Neuronal stem cell (in vitro differentiated cells): ENCODE measurements at regions not wholly inside any gene's neighbourhood (a gene's known extent, or its start where the extent isn't known, plus 50 kb on each side); places are given as distances from the start of the nearest gene placed in this dataset.

Source experiments
- DNase-seq: peaks from one replicate; pipeline ENCODE4 v3.0.0-alpha.2; 2013; ENCODE audit warnings: low spot score
- H2AFZ ChIP-seq: one replicate; pipeline ENCODE4 v1.6.1; 2013; ENCODE audit warnings: mild to moderate bottlenecking, low read length, inconsistent platforms
- H2AK5ac ChIP-seq: 2 replicates; pipeline ENCODE4 v1.6.1; 2013; ENCODE audit warnings: low read depth, mild to moderate bottlenecking, inconsistent platforms, low read length, moderate library complexity, mixed read lengths
- H2BK120ac ChIP-seq: 2 replicates; pipeline ENCODE4 v1.6.1; 2013; ENCODE audit warnings: low read depth, mild to moderate bottlenecking, inconsistent platforms, low read length, moderate library complexity, mixed read lengths
- H2BK12ac ChIP-seq: one replicate; pipeline ENCODE4 v1.6.1; 2013; ENCODE audit warnings: low read length, inconsistent platforms
- H2BK15ac ChIP-seq: 2 replicates; pipeline ENCODE4 v1.6.1; 2013; ENCODE audit warnings: mild to moderate bottlenecking, low read length, inconsistent platforms, mixed read lengths
- H2BK5ac ChIP-seq: one replicate; pipeline ENCODE4 v1.6.1; 2013; ENCODE audit warnings: inconsistent platforms, mild to moderate bottlenecking, low read length, moderate library complexity
- H3K14ac ChIP-seq: one replicate; pipeline ENCODE4 v1.6.1; 2013; ENCODE audit warnings: low read length, inconsistent platforms
- H3K18ac ChIP-seq: 2 replicates; pipeline ENCODE4 v1.6.1; 2013; ENCODE audit warnings: low read length, inconsistent platforms
- H3K23ac ChIP-seq: 2 replicates; pipeline ENCODE4 v1.6.1; 2013; ENCODE audit warnings: low read depth, mild to moderate bottlenecking, mixed read lengths, low read length, inconsistent platforms; ENCODE audit not compliant: poor library complexity
- H3K27ac ChIP-seq: replicated peaks from 3 replicates; pipeline ENCODE4 v1.5.1; 2013; ENCODE audit warnings: low read length, inconsistent platforms
- H3K27me3 ChIP-seq, 3 experiments: 2 replicates each; pipeline ENCODE4 v1.6.1; 2013; ENCODE audit warnings: low read length in 3 of 3, mild to moderate bottlenecking in 2 of 3, inconsistent platforms in 1 of 3, low read depth in 1 of 3, mixed read lengths in 1 of 3, moderate library complexity in 1 of 3; ENCODE audit not compliant: control insufficient read depth in 3 of 3, insufficient read depth in 3 of 3
- H3K36me3 ChIP-seq, 2 donors: replicated peaks in 1 of 2; 2 replicates each; pipeline ENCODE4 v1.6.1; 2013; ENCODE audit warnings: low read length in 2 of 2; ENCODE audit not compliant: control insufficient read depth in 2 of 2, insufficient read depth in 2 of 2
- H3K4ac ChIP-seq: 2 replicates; pipeline ENCODE4 v1.6.1; 2013; ENCODE audit warnings: inconsistent platforms, mild to moderate bottlenecking, low read length, moderate library complexity
- H3K4me1 ChIP-seq, 2 donors: 1 replicate in 1 of 2; 2 replicates in 1 of 2; pipeline ENCODE4 v1.6.1; 2013; ENCODE audit warnings: low read length in 2 of 2, low read depth in 1 of 2; ENCODE audit not compliant: control insufficient read depth in 2 of 2, insufficient read depth in 1 of 2
- H3K4me2 ChIP-seq: one replicate; pipeline ENCODE4 v1.6.1; 2013; ENCODE audit warnings: mild to moderate bottlenecking, low read length, inconsistent platforms; ENCODE audit not compliant: insufficient read depth, poor library complexity, severe bottlenecking
- H3K4me3 ChIP-seq, 2 donors: 2 replicates each; pipeline ENCODE4 v1.5.1; 2013; ENCODE audit warnings: low read length in 2 of 2, mild to moderate bottlenecking in 2 of 2, inconsistent platforms in 1 of 2, moderate library complexity in 1 of 2
- H3K79me1 ChIP-seq: one replicate; pipeline ENCODE4 v1.6.1; 2013; ENCODE audit warnings: low read depth, mild to moderate bottlenecking, inconsistent platforms, low read length, moderate library complexity
- H3K9ac ChIP-seq: one replicate; pipeline ENCODE4 v1.6.1; 2013; ENCODE audit warnings: mild to moderate bottlenecking, low read depth, low read length, inconsistent platforms; ENCODE audit not compliant: poor library complexity
- H3K9me3 ChIP-seq, 2 donors: replicated peaks in 1 of 2; 2 replicates each; pipeline versions ENCODE3 to v1.6.1; 2013; ENCODE audit warnings: low read length in 2 of 2, mild to moderate bottlenecking in 2 of 2, inconsistent platforms in 1 of 2, low read depth in 1 of 2, mixed read lengths in 1 of 2, moderate library complexity in 1 of 2; ENCODE audit not compliant: control insufficient read depth in 2 of 2, insufficient read depth in 1 of 2
- H4K8ac ChIP-seq: one replicate; pipeline ENCODE4 v1.6.1; 2013; ENCODE audit warnings: low read depth, mild to moderate bottlenecking, inconsistent platforms, low read length, moderate library complexity
- H4K91ac ChIP-seq: one replicate; pipeline ENCODE4 v1.6.1; 2013; ENCODE audit warnings: low read length, low read depth, mild to moderate bottlenecking, inconsistent platforms; ENCODE audit not compliant: poor library complexity
- WGBS, 2 donors: extraction: QIAGEN DNeasy Blood & Tissue Kit; methylation state at CpG; one replicate each; pipeline ENCODE4 v1.1.7; 2013; ENCODE audit warnings: missing lambda C conversion rate in 2 of 2, mixed read lengths in 1 of 2; ENCODE audit not compliant: insufficient read length in 2 of 2, insufficient replicate concordance in 1 of 2; ENCODE audit errors: extremely low coverage in 2 of 2; 5-methylcytosine and 5-hydroxymethylcytosine counted together

- no peak overlapping the region for H3K9ac ChIP-seq
- H3K27ac ChIP-seq: no peak overlapping the region
- H2AFZ ChIP-seq: no peak overlapping the region
Measured at GRCh38 chr13:32949820-32950219, 66.4 kb upstream of the KL start.

GRCh38 chr13:32951580-32951979 is 64.6 kb upstream of the KL start:
- Histone ChIP-seq H3K4me1 (no peaks in the 10 kb centered on the region), H4K8ac (no peak overlapping the region), H2AK5ac (no peak overlapping the region), H3K4me2 (no peak overlapping the region), H2BK15ac (no peak overlapping the region), H2AFZ (no peak overlapping the region), H3K14ac (no peak overlapping the region), H4K91ac (no peak overlapping the region), H3K9me3 (no peaks in the 10 kb centered on the region), H3K18ac (no peak overlapping the region), H3K27ac (no peak overlapping the region), H2BK12ac (no peak overlapping the region), H3K79me1 (no peaks in the 10 kb centered on the region), H3K9ac (no peak overlapping the region), H3K4me3 (no peak overlapping the region), H2BK120ac (no peak overlapping the region), H3K4ac (no peak overlapping the region), H3K27me3 (peaks cover 0 to 6% (median 0%) of the 10 kb centered on the region in 3 experiments), H2BK5ac (no peak overlapping the region), H3K23ac (no peak overlapping the region), H3K36me3 (no peaks in the 10 kb centered on the region)
- DNase-seq: no peak
- WGBS, 2 donors: no CpG with 5 or more reads among the region's 1 CpG

More at GRCh38 chr13:32949820-32950219, 66.4 kb upstream of the KL start:
- H3K4me3 ChIP-seq: no peak overlapping the region
- H3K27me3 ChIP-seq: no peaks in the 10 kb centered on the region
- no peak overlapping the region for H4K8ac ChIP-seq
- H3K14ac ChIP-seq: no peak overlapping the region
- H3K4me2 ChIP-seq: no peak overlapping the region
- H2BK120ac ChIP-seq: no peak overlapping the region
- no peak overlapping the region for H2BK15ac ChIP-seq
- no peak for DNase-seq
- no peak overlapping the region for H2AK5ac ChIP-seq
- H3K79me1 ChIP-seq: no peaks in the 10 kb centered on the region
- WGBS, 2 donors: no CpG with 5 or more reads among the region's 2 CpGs
- H2BK12ac ChIP-seq: no peak overlapping the region
- H4K91ac ChIP-seq: no peak overlapping the region
- H3K36me3 ChIP-seq: no peaks in the 10 kb centered on the region
- H3K9me3 ChIP-seq: no peaks in the 10 kb centered on the region
- no peak overlapping the region for H2BK5ac ChIP-seq
- no peaks in the 10 kb centered on the region for H3K4me1 ChIP-seq
- no peak overlapping the region for H3K18ac ChIP-seq
- no peak overlapping the region for H3K4ac ChIP-seq
- H3K23ac ChIP-seq: no peak overlapping the region

- no peak for DNase-seq
- no CpG with 5 or more reads among the region's 5 CpGs for WGBS, 2 donors
Measured at GRCh38 chr13:32955881-32956594, 60.2 kb upstream of the KL start.

GRCh38 chr13:32956595-32956933 is 59.7 kb upstream of the KL start:
- Histone ChIP-seq H3K9me3 (no peaks in the 10 kb centered on the region), H4K91ac (no peak overlapping the region), H3K18ac (no peak overlapping the region), H2BK12ac (no peak overlapping the region), H4K8ac (no peak overlapping the region), H3K27me3 (peaks cover 0 to 20% (median 2%) of the 10 kb centered on the region in 3 experiments), H2AK5ac (no peak overlapping the region), H3K4me3 (no peak overlapping the region), H2AFZ (no peak overlapping the region), H2BK120ac (no peak overlapping the region), H3K79me1 (no peaks in the 10 kb centered on the region), H3K27ac (no peak overlapping the region), H2BK15ac (no peak overlapping the region), H3K14ac (no peak overlapping the region), H3K9ac (no peak overlapping the region), H3K36me3 (no peaks in the 10 kb centered on the region), H3K4ac (no peak overlapping the region), H3K23ac (no peak overlapping the region), H3K4me2 (no peak overlapping the region), H3K4me1 (no peaks in the 10 kb centered on the region), H2BK5ac (no peak overlapping the region)
- no CpG with 5 or more reads among the region's 1 CpG for WGBS, 2 donors
- DNase-seq: no peak

More at GRCh38 chr13:32955881-32956594, 60.2 kb upstream of the KL start:
- H2AFZ ChIP-seq: no peak overlapping the region
- no peaks in the 10 kb centered on the region for H3K36me3 ChIP-seq
- no peak overlapping the region for H3K4ac ChIP-seq
- H3K4me1 ChIP-seq: no peaks in the 10 kb centered on the region
- no peak overlapping the region for H3K18ac ChIP-seq
- H3K27me3 ChIP-seq: peaks cover 0 to 18% (median 2%) of the 10 kb centered on the region in 3 experiments
- H2AK5ac ChIP-seq: no peak overlapping the region
- no peak overlapping the region for H2BK12ac ChIP-seq
- no peaks in the 10 kb centered on the region for H3K9me3 ChIP-seq
- no peak overlapping the region for H3K14ac ChIP-seq
- H2BK120ac ChIP-seq: no peak overlapping the region
- no peak overlapping the region for H2BK15ac ChIP-seq
- H2BK5ac ChIP-seq: no peak overlapping the region
- H3K4me3 ChIP-seq: no peak overlapping the region
- H3K9ac ChIP-seq: no peak overlapping the region
- no peak overlapping the region for H4K91ac ChIP-seq
- no peak overlapping the region for H4K8ac ChIP-seq
- H3K79me1 ChIP-seq: no peaks in the 10 kb centered on the region
- no peak overlapping the region for H3K4me2 ChIP-seq
- H3K23ac ChIP-seq: no peak overlapping the region
- no peak overlapping the region for H3K27ac ChIP-seq
